ENCODE measurements at regions not wholly inside any gene's neighbourhood (a gene's known extent, or its start where the extent isn't known, plus 50 kb on each side); places are given as distances from the start of the nearest gene placed in this dataset.

DNA sequence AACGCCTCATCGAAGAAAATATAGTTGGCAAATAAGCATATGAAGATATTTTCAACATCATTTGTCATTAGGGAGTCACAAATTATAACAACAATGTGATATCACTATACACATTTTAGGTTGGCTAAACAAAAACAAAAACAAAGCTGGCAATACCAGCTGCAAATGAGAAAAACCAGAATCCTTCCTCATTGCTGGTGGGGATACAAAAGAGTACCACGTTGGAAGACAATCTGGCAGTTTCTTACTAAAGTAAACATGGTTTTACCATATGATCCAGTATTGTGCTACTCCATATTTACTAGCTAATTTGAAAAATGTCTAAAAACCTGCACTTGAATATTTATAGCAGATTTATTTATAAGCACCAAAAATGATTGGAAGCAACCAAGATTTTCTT lies 1204.1 kb downstream of the MRPL39 start:
- TF ChIP-seq EGR1 (IDR thresholded peaks at IDR 0.05; ENCODE audit: low read depth in 2 of 2) (no peak), HNF4A (conservative IDR thresholded peaks at IDR 0.05) (no peak), TAF1 (conservative IDR thresholded peaks at IDR 0.05) (no peak), RAD21 (IDR thresholded peaks at IDR 0.05) (no peak), YY1 (IDR thresholded peaks at IDR 0.05) (no peak), JUND (IDR thresholded peaks at IDR 0.05) (no peak)
- TF ChIP-seq, protein P1, sequence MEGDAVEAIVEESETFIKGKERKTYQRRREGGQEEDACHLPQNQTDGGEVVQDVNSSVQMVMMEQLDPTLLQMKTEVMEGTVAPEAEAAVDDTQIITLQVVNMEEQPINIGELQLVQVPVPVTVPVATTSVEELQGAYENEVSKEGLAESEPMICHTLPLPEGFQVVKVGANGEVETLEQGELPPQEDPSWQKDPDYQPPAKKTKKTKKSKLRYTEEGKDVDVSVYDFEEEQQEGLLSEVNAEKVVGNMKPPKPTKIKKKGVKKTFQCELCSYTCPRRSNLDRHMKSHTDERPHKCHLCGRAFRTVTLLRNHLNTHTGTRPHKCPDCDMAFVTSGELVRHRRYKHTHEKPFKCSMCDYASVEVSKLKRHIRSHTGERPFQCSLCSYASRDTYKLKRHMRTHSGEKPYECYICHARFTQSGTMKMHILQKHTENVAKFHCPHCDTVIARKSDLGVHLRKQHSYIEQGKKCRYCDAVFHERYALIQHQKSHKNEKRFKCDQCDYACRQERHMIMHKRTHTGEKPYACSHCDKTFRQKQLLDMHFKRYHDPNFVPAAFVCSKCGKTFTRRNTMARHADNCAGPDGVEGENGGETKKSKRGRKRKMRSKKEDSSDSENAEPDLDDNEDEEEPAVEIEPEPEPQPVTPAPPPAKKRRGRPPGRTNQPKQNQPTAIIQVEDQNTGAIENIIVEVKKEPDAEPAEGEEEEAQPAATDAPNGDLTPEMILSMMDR (IDR thresholded peaks at IDR 0.05; ENCODE audit: low read depth, low read length, missing input control) = no peak
- TF ChIP-seq, protein P2, sequence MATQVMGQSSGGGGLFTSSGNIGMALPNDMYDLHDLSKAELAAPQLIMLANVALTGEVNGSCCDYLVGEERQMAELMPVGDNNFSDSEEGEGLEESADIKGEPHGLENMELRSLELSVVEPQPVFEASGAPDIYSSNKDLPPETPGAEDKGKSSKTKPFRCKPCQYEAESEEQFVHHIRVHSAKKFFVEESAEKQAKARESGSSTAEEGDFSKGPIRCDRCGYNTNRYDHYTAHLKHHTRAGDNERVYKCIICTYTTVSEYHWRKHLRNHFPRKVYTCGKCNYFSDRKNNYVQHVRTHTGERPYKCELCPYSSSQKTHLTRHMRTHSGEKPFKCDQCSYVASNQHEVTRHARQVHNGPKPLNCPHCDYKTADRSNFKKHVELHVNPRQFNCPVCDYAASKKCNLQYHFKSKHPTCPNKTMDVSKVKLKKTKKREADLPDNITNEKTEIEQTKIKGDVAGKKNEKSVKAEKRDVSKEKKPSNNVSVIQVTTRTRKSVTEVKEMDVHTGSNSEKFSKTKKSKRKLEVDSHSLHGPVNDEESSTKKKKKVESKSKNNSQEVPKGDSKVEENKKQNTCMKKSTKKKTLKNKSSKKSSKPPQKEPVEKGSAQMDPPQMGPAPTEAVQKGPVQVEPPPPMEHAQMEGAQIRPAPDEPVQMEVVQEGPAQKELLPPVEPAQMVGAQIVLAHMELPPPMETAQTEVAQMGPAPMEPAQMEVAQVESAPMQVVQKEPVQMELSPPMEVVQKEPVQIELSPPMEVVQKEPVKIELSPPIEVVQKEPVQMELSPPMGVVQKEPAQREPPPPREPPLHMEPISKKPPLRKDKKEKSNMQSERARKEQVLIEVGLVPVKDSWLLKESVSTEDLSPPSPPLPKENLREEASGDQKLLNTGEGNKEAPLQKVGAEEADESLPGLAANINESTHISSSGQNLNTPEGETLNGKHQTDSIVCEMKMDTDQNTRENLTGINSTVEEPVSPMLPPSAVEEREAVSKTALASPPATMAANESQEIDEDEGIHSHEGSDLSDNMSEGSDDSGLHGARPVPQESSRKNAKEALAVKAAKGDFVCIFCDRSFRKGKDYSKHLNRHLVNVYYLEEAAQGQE (IDR thresholded peaks at IDR 0.05) = no peak
- TF ChIP-seq, protein P3, sequence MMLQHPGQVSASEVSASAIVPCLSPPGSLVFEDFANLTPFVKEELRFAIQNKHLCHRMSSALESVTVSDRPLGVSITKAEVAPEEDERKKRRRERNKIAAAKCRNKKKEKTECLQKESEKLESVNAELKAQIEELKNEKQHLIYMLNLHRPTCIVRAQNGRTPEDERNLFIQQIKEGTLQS (IDR thresholded peaks at IDR 0.05) = no peak
